ENCODE measurements at regions not wholly inside any gene's neighbourhood (a gene's known extent, or its start where the extent isn't known, plus 50 kb on each side); places are given as distances from the start of the nearest gene placed in this dataset.

DNA sequence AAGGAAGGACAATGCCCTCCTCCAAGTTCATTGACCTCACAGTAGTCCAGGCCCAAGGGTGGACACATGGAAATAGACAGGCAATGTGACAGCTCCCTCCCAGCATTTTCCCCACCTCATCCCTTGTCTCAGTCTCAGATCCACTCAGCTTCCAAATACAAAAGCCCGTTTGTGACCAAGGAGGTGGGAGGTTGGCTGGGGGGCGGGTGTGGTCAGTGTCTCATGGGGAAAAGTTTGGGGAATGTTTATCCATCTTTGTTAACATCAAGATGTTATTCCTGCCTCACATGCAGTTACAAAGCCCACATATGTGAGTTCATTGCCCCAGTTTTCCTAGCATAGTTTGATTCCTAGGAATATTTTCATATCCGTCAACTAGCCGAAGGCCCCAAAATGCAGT is 338.5 kb upstream of the PPP2R3A start:
- TF ChIP-seq, protein P1, sequence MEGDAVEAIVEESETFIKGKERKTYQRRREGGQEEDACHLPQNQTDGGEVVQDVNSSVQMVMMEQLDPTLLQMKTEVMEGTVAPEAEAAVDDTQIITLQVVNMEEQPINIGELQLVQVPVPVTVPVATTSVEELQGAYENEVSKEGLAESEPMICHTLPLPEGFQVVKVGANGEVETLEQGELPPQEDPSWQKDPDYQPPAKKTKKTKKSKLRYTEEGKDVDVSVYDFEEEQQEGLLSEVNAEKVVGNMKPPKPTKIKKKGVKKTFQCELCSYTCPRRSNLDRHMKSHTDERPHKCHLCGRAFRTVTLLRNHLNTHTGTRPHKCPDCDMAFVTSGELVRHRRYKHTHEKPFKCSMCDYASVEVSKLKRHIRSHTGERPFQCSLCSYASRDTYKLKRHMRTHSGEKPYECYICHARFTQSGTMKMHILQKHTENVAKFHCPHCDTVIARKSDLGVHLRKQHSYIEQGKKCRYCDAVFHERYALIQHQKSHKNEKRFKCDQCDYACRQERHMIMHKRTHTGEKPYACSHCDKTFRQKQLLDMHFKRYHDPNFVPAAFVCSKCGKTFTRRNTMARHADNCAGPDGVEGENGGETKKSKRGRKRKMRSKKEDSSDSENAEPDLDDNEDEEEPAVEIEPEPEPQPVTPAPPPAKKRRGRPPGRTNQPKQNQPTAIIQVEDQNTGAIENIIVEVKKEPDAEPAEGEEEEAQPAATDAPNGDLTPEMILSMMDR (IDR thresholded peaks at IDR 0.05), result no peak
- TF ChIP-seq POLR2AphosphoS5 (IDR thresholded peaks at IDR 0.05), result no peak
- TF ChIP-seq POLR2A (IDR thresholded peaks at IDR 0.05), result no peak

Data from gastroesophageal sphincter (tissue), 3 donors.